SU-DHL-6 (cell line): ENCODE measurements at regions not wholly inside any gene's neighbourhood (a gene's known extent, or its start where the extent isn't known, plus 50 kb on each side); places are given as distances from the start of the nearest gene placed in this dataset.

Experiments
- EZH2phosphoT487 ChIP-seq: fragments of 200-600 bp; sonication (generic), shearing (Covaris generic); conservative IDR thresholded peaks from 2 replicates; pipeline ENCODE4 v1.6.1; 2018; ENCODE audit warnings: mild to moderate bottlenecking, antibody characterized with exemption, low read length, moderate library complexity, mixed read lengths
- TF ChIP-seq, protein P1 (sequence below): fragments of 200-600 bp; sonication (generic); IDR thresholded peaks from one replicate; pipeline ENCODE4 v1.5.1; 2017; ENCODE audit warnings: antibody characterized with exemption, mild to moderate bottlenecking, low read length, moderate library complexity; ENCODE audit not compliant: insufficient read depth, poor library complexity, severe bottlenecking

DNA sequence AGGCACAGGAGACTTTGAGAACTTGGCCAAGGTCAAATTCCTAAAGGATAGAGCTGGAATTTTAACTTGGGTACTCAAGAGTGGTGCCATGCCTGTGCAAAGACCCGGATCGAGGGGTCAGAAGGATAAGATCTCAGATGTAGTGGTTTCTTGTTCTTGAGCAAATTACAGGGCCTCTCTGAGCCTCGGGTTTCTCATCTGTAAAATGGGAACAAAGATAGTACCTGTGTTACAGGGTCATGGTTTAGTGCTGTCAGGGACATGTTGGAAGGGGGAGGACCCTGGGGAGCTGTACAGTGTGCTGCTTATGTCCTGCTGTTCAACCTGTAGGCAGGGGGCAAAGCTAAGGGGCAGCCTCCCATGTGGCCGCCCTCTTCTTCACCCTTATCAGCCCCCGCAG lies 173.5 kb upstream of the HAAO start:
- TF ChIP-seq, protein P1, sequence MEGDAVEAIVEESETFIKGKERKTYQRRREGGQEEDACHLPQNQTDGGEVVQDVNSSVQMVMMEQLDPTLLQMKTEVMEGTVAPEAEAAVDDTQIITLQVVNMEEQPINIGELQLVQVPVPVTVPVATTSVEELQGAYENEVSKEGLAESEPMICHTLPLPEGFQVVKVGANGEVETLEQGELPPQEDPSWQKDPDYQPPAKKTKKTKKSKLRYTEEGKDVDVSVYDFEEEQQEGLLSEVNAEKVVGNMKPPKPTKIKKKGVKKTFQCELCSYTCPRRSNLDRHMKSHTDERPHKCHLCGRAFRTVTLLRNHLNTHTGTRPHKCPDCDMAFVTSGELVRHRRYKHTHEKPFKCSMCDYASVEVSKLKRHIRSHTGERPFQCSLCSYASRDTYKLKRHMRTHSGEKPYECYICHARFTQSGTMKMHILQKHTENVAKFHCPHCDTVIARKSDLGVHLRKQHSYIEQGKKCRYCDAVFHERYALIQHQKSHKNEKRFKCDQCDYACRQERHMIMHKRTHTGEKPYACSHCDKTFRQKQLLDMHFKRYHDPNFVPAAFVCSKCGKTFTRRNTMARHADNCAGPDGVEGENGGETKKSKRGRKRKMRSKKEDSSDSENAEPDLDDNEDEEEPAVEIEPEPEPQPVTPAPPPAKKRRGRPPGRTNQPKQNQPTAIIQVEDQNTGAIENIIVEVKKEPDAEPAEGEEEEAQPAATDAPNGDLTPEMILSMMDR, result no peak
- no peak for TF ChIP-seq EZH2phosphoT487
